GM12878 (cell line): ENCODE measurements at regions not wholly inside any gene's neighbourhood (a gene's known extent, or its start where the extent isn't known, plus 50 kb on each side); places are given as distances from the start of the nearest gene placed in this dataset.

ENCODE experiments used
- CEBPB ChIP-seq, 2 experiments: fragments of 150-350 bp in 1 of 2; IDR thresholded peaks; 2 replicates each; pipeline ENCODE4 v1.6.1; 2012 to 2014; ENCODE audit warnings: low read depth in 2 of 2, low read length in 2 of 2, borderline replicate concordance in 1 of 2, inconsistent platforms in 1 of 2
- KAT2A ChIP-seq: conservative IDR thresholded peaks from 2 replicates; pipeline ENCODE4 v1.6.1; 2011; ENCODE audit warnings: low read depth, low read length; ENCODE audit not compliant: control insufficient read depth
- MTA2 ChIP-seq: fragments of 450-650 bp; IDR thresholded peaks from 2 replicates; pipeline ENCODE4 v1.6.1; 2016; ENCODE audit warnings: low read depth, mild to moderate bottlenecking, moderate library complexity
- NR2F1 ChIP-seq: fragments of 450-650 bp; conservative IDR thresholded peaks from 2 replicates; pipeline ENCODE4 v1.6.1; 2017; ENCODE audit warnings: mild to moderate bottlenecking
- SIN3A ChIP-seq: IDR thresholded peaks from 2 replicates; pipeline ENCODE4 v1.6.1; 2012; ENCODE audit warnings: low read depth, low read length, improper control_type of control experiment
- SPI1 ChIP-seq: IDR thresholded peaks from 2 replicates; pipeline ENCODE4 v1.6.1; 2011; ENCODE audit warnings: low read depth, mild to moderate bottlenecking, low read length, moderate library complexity, borderline replicate concordance; ENCODE audit not compliant: insufficient read depth
- TF ChIP-seq, protein P1 (sequence below): IDR thresholded peaks from 2 replicates; pipeline ENCODE4 v1.6.1; 2012; ENCODE audit warnings: improper control_type of control experiment, low read depth, low read length; ENCODE audit not compliant: insufficient replicate concordance
- TF ChIP-seq, protein P2 (sequence below): IDR thresholded peaks from 2 replicates; pipeline ENCODE4 v1.6.1; 2011; ENCODE audit warnings: low read depth, low read length, improper control_type of control experiment, borderline replicate concordance
- TF ChIP-seq, protein P3 (sequence below): fragments of 450-650 bp; IDR thresholded peaks from 2 replicates; pipeline ENCODE4 v1.6.1; 2017; ENCODE audit warnings: mild to moderate bottlenecking, moderate library complexity

DNA sequence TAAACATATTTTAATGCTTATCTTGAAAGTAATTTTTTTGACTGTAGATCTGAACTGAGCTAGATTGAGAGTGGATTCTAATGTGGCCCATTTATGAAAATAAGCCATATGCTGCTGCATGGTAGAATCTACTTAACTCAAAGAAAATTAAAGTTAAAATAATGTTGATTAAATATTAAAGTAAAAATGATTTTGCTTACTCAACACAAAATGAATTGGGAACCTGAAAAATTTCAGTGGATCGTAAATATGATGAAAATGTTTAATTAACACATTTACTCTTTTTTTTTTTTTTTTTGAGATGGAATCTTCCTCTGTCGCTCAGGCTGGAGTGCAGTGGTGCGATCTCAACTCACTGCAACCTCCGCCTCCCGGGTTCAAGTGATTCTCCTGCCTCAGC is 144.5 kb upstream of the HMGN3 start (continued):
- no peak for TF ChIP-seq SIN3A
- TF ChIP-seq, protein P1, sequence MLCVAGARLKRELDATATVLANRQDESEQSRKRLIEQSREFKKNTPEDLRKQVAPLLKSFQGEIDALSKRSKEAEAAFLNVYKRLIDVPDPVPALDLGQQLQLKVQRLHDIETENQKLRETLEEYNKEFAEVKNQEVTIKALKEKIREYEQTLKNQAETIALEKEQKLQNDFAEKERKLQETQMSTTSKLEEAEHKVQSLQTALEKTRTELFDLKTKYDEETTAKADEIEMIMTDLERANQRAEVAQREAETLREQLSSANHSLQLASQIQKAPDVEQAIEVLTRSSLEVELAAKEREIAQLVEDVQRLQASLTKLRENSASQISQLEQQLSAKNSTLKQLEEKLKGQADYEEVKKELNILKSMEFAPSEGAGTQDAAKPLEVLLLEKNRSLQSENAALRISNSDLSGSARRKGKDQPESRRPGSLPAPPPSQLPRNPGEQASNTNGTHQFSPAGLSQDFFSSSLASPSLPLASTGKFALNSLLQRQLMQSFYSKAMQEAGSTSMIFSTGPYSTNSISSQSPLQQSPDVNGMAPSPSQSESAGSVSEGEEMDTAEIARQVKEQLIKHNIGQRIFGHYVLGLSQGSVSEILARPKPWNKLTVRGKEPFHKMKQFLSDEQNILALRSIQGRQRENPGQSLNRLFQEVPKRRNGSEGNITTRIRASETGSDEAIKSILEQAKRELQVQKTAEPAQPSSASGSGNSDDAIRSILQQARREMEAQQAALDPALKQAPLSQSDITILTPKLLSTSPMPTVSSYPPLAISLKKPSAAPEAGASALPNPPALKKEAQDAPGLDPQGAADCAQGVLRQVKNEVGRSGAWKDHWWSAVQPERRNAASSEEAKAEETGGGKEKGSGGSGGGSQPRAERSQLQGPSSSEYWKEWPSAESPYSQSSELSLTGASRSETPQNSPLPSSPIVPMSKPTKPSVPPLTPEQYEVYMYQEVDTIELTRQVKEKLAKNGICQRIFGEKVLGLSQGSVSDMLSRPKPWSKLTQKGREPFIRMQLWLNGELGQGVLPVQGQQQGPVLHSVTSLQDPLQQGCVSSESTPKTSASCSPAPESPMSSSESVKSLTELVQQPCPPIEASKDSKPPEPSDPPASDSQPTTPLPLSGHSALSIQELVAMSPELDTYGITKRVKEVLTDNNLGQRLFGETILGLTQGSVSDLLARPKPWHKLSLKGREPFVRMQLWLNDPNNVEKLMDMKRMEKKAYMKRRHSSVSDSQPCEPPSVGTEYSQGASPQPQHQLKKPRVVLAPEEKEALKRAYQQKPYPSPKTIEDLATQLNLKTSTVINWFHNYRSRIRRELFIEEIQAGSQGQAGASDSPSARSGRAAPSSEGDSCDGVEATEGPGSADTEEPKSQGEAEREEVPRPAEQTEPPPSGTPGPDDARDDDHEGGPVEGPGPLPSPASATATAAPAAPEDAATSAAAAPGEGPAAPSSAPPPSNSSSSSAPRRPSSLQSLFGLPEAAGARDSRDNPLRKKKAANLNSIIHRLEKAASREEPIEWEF = no peak
- no peak for TF ChIP-seq SPI1
- TF ChIP-seq CEBPB (IDR thresholded peaks at IDR 0.05; ENCODE audit: borderline replicate concordance in 1 of 2, low read depth in 2 of 2, low read length in 2 of 2) = no peak
- TF ChIP-seq KAT2A = no peak
- no peak for TF ChIP-seq MTA2
- TF ChIP-seq NR2F1 = no peak
- TF ChIP-seq, protein P2, sequence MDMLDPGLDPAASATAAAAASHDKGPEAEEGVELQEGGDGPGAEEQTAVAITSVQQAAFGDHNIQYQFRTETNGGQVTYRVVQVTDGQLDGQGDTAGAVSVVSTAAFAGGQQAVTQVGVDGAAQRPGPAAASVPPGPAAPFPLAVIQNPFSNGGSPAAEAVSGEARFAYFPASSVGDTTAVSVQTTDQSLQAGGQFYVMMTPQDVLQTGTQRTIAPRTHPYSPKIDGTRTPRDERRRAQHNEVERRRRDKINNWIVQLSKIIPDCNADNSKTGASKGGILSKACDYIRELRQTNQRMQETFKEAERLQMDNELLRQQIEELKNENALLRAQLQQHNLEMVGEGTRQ = no peak
- TF ChIP-seq, protein P3, sequence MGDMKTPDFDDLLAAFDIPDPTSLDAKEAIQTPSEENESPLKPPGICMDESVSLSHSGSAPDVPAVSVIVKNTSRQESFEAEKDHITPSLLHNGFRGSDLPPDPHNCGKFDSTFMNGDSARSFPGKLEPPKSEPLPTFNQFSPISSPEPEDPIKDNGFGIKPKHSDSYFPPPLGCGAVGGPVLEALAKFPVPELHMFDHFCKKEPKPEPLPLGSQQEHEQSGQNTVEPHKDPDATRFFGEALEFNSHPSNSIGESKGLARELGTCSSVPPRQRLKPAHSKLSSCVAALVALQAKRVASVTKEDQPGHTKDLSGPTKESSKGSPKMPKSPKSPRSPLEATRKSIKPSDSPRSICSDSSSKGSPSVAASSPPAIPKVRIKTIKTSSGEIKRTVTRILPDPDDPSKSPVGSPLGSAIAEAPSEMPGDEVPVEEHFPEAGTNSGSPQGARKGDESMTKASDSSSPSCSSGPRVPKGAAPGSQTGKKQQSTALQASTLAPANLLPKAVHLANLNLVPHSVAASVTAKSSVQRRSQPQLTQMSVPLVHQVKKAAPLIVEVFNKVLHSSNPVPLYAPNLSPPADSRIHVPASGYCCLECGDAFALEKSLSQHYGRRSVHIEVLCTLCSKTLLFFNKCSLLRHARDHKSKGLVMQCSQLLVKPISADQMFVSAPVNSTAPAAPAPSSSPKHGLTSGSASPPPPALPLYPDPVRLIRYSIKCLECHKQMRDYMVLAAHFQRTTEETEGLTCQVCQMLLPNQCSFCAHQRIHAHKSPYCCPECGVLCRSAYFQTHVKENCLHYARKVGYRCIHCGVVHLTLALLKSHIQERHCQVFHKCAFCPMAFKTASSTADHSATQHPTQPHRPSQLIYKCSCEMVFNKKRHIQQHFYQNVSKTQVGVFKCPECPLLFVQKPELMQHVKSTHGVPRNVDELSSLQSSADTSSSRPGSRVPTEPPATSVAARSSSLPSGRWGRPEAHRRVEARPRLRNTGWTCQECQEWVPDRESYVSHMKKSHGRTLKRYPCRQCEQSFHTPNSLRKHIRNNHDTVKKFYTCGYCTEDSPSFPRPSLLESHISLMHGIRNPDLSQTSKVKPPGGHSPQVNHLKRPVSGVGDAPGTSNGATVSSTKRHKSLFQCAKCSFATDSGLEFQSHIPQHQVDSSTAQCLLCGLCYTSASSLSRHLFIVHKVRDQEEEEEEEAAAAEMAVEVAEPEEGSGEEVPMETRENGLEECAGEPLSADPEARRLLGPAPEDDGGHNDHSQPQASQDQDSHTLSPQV = no peak
